M059J (cell line): ENCODE measurements at regions not wholly inside any gene's neighbourhood (a gene's known extent, or its start where the extent isn't known, plus 50 kb on each side); places are given as distances from the start of the nearest gene placed in this dataset.
"Not testable (repeated sequence)": the region's sequence is repeated elsewhere in the genome, so short reads cannot be mapped to it uniquely, and the experiment has no call there.

Experiments
- DNase-seq: peaks from one replicate; pipeline ENCODE4 v3.0.0-alpha.2; 2012; ENCODE audit warnings: low read depth

DNA sequence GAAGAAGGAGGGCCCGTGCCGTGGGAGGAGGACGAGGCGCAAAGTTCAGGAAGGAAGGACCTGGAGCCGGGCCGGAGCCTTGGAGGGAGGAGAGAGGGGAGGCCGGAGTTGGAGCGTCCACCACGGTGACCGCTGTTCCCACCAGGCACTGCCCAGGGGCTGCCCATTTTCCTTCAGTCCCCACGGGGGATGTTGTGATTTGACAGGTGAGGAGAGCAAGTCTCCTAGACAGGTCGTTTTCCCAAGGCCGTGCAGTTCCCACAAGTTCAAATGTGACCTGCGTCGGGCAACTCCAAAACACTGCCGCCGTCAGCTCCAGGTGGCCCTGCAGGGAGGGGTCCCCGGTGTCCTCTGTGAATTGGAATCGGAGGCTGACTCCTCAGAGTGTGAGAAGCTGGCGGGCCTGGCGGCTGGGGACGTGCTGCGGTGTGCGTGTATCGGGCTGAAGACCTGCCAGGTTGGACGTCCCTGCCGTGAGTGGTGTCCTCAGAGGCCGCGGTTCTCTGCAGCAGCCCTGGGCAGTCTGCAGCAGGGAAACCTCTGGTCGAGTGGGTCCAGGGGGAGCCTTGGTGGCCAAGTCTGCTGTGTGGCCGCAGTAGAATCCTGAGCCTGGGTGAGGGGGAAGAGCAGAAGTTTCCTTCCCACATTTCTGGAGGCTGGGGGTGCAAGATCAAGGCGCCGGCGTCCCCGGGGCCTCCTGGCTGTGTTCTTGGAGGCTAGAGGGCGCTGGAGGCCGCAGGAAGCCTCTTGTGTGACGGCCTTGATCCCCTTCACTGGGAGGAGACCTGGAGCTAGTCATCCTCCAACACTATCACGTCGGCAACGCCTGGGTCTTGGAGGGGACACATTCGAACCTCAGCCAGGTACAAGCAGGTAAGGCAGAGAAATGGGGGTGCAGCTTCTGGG is 115.1 kb upstream of the FRMD1 start:
- DNase-seq, result no peak

- DNase-seq, result no peak
These were observed 114.1 kb upstream of the FRMD1 start for GRCh38 chr6:168192901-168193815.

- no peak for DNase-seq
These were observed 113.3 kb upstream of the FRMD1 start for GRCh38 chr6:168192195-168192900.

GRCh38 chr6:168190646-168191443 is 111.8 kb upstream of the FRMD1 start:
- DNase-seq, result no peak

GRCh38 chr6:168190014-168190405 is 111.0 kb upstream of the FRMD1 start:
- DNase-seq, result no peak

DNA sequence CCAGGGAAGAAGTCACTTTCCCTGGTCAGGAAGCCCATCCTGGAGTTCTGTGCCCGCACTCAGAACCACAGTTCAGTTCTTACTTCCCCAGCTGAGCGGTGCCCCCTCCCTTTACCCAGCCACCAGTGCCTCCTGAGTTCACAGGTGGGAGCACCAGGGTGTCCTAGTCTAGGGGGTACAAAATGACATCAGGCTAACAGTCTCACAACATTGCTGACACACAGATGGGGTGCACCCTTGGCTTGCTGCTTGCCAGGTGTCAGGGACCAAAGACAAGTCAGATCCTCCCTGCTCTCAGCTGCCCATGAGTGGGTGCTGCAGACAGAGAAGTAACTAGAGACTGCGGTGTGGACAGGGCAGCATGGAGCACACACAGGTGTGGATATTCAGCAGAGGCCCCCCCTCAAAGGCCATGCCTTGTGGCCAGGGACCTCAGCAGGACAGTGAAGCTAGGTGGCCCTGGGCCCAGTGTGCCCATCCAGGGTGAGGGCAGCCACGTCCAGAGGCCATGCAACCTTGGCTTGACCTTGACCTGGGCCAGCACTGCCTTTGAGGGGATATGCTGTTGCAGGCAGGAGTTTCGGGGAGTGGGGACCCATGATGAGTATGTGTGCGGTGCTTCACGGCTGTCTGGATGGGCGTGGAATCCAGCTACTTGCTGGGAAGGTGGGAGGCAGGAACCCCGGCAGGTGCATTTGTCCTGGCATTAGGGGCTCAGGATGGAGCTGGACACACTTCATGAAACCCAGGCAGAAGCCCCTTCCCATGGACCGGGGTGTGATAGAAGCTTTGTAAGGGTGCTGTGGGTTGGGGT is 110.4 kb upstream of the FRMD1 start:
- DNase-seq, result no peak

- DNase-seq, result no peak
These were observed 109.6 kb upstream of the FRMD1 start for GRCh38 chr6:168188369-168189199.

DNA sequence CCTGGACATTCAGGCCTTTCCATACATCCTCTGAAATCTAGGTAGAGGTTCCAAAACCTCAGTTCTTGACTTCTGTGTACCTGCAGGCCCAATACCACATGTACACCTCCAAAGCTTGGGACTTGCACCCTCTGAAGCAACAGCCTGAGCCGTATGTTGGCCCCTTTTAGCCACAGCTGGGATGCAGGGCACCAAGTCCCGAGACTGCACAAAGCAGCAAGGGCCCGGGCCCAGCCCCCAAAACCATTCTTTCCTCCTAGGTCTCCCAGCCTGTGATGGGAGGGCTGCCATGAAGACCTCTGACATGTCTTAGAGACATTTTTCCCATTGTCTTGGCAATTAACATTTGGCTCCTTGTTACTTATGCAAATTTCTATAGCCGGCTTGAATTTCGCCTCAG is 107.4 kb upstream of the FRMD1 start:
- DNase-seq, result no peak

GRCh38 chr6:168186018-168186417 is 107.0 kb upstream of the FRMD1 start:
- DNase-seq, result not testable (repeated sequence)

GRCh38 chr6:168184701-168185100 is 105.7 kb upstream of the FRMD1 start:
- DNase-seq, result no peak

GRCh38 chr6:168183613-168183970 is 104.6 kb upstream of the FRMD1 start:
- no peak for DNase-seq

GRCh38 chr6:168182908-168183612 is 104.0 kb upstream of the FRMD1 start:
- DNase-seq, result no peak

- DNase-seq, result no peak
These were observed 103.4 kb upstream of the FRMD1 start for GRCh38 chr6:168182366-168182765.

GRCh38 chr6:168181876-168182275 is 102.9 kb upstream of the FRMD1 start:
- DNase-seq, result no peak

- DNase-seq, result no peak
These were observed 102.3 kb upstream of the FRMD1 start for GRCh38 chr6:168181316-168181715.

DNA sequence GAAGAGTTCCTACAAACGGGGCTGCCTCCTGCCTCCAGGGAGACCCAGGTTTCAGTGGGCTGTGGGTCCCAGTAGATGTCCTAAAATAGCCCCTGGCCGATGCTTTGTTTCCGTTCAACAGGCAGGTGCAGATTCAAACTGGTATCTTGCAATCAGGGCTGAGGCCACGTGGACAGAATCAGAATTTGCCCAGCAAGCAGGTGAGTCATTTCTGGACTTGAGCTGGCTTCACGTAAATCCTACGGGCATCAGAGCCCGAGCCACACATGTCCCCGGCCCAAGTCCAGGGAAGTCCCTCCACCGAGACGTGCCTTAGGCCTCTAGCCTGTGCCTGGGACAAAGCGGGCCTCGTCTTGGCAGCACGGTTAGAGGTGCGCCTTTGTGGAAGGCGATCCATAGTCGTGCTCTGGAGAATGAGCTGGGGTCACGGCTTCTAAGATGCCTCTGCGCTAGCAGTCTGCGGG is 101.6 kb upstream of the FRMD1 start:
- DNase-seq, result peak; percentile 13

DNA sequence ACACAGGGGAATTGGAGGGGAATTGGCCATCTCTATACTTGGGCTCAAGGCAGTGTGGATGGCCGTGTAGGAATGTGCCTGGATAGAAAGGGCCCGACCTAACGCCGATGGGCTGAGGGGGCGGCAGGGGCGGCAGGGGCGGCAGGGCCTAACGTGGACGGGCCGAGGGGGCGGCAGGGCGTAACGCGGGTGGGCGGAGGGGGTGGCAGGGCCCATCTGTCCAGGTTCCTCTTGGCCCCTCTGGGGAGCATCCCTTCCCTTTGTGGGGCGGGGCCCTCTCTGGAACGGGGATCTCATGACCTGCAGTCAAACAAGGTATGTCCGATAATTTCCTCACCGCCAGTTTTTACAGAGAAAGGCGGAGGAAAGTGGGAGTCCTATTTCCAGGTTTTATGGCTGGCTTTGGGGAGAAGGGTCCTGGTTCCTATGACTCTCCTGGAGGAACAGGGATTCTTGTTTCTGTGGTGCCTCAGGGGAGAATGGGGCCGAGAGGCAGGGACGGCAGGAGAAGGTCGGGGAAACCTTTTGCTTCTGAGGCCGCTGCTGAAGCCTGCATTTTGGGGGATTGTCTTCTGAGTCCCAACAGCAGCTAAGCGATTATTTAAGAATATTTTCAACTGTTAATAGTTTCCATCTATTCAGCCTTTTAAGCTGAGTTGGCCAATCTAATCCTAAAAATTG is 100.8 kb upstream of the FRMD1 start:
- no peak for DNase-seq

- DNase-seq, result no peak
These were observed 100.1 kb upstream of the FRMD1 start for GRCh38 chr6:168179133-168179532.
